HG02623 (cell line): ENCODE measurements at regions not wholly inside any gene's neighbourhood (a gene's known extent, or its start where the extent isn't known, plus 50 kb on each side); places are given as distances from the start of the nearest gene placed in this dataset.
"Not testable (repeated sequence)": the region's sequence is repeated elsewhere in the genome, so short reads cannot be mapped to it uniquely, and the experiment has no call there.

ENCODE experiments used
- ATAC-seq: cut with Tn5 transposase; IDR thresholded peaks from one replicate; pipeline ENCODE4 v1.9.1; 2021; ENCODE audit warnings: moderate library complexity; ENCODE audit not compliant: unreplicated experiment

DNA sequence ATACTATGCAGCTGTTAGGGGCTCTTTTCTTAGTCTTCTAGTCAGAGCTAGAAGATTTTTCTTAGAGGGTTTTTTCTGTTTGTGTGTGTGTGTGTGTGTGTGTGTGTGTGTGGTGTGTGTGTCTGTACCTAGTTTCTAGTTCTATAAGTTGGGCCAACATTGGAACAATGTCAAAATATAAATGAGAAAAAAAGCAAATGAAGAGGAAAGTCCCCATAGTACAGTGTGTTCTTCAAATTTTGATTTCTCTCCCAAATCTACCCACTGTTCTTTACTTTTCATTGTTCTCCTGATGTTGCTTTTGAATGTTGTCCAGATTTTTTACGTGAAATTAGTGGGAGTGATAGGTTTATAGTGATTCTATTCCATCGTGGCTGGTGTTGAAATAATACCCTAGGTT is 2153.4 kb upstream of the RAG2 start:
- no peak for ATAC-seq

DNA sequence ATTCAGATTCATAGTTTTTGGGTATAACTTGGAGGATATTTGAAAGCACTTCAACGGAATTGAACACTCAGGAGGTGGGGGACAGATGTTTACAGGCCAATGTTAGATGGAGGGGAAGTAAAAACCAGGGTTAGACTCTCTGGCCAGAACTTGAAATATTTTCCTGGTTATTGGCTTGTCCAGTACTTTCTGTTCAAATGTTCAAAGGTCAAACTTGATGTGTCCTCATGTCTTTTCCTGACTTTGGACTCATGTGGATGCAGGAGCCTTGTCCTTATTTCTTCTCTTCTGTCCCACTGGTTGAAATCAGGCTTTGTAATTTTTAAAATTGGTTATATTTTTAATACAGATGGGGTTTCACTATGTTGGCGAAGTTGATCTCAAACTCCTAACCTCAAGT is 2148.5 kb upstream of the RAG2 start:
- ATAC-seq = not testable (repeated sequence)

DNA sequence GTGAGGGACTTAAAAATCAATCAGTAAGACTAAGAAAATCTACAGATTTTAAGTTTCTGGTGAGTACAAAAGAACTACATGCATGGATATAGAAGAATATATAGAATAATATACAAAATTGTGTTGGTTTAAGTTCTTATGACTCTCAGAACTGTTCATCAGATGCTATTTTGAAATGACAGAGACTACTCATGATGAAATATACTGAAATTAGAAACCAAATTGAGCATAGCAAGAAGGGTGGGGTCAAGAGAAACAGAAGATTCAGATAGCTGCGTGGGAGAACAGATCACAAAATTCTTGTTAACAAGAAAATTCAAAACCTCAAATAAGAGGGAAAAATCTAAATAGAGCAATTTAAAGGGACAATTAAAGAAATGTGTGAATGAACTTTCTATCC is 2125.3 kb upstream of the RAG2 start:
- no peak for ATAC-seq

DNA sequence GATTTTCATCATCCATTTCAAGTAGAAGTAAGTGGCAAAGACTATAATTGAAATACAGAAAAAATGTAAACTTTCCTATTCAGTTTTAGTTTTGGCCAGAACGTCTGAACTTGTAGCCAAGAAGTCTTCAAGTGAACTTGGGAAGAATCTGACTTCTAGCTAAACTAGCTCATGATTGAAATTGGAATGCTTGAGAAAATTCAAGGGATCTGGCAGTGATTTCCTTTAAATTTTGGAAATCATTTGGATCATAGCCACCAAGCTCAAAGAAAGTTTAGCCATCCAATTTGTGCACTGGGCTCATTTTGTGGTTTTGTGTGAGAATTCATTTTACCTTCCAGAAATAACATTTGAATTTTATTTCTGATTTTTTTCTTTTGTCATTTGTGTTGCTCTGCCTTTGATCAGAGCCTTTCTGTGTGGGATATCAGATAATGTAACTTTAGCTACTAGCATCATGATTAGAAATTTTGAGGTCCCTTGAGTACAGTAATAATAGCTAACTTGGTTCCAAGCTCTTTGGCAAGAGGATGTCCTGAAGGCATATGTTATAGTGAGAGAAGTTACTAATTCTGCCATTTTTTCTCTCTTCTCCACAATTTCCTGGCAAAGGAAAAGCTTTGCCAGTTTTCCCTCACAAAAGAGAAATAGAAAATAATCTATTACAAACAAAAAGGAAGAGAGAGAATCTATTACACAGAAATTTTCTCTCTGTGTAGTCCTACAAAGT is 2123.7 kb upstream of the RAG2 start:
- no peak for ATAC-seq

DNA sequence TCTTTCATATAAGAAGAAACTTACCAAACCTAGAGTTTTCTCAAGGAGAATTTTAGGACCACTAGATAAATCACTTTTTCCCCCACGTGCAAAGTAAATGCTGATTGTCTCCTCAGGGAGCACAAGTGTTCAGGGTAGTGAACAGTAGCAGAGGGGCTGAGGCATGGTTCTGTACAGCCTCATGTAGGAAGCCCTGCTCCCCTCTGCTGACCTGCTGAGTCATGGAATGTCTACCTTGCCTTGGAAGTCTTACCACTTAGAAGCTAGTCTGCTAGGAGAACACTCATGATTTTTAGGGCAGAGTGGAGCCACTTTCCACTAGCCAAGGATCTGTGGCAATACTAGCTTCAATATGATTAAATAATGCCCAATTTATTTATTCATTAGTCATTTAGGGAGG is 2120.6 kb upstream of the RAG2 start:
- ATAC-seq = no peak

DNA sequence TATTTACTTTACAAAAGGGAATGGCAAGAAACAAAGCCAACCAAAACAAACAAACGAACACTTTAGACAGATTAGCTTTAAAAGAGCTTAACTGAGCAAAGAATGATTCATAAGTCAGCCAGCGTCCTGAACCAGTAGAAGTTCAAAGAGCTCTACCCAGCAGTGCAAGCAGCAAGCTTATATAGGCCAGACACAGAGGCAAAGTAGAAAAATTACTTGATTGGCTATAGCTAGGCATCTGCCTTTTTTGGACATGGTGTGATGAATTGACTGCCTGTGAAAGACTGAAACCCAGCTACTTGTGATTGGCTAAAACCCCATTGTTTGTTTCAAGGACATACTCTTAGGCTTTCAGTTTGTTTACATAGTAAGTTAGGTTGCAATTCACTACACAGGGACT is 2120.0 kb upstream of the RAG2 start:
- ATAC-seq = no peak

DNA sequence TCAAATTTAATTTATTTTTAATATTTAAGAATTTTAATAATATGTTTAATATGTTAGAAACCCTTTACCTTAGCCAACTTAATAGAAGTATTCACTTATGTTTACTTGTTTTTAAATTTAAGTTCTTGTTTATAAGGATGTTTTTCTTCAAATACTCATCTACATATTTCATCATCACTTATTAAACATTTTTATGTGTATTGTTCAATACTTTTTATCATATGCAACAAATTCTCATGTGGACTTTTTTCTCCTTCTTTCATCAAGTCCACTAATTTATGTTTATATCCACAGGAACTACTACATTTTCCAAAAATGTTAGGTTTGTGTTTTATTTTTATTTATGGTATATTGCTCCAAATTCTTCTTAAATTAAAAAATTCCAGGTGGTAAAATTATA is 2113.1 kb upstream of the RAG2 start:
- no peak for ATAC-seq

DNA sequence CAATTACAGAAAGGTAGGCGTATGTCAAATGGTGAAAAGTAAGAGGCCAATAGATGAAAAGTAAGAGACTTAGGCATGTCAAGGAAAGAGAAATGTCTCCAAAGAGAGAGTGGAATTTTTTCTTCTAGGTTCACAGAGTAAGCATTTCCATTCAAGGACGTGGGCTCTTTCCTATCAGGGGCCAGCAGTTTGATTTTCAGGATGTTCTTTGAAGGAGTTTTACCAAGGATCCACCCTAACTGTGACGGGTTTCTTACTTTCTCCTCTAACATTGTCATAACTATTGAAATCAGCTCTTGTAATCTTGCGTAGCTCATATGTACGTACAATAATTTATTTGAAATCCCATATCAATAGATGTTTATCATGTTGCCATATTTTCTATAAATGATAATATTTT is 2112.2 kb upstream of the RAG2 start:
- no peak for ATAC-seq

DNA sequence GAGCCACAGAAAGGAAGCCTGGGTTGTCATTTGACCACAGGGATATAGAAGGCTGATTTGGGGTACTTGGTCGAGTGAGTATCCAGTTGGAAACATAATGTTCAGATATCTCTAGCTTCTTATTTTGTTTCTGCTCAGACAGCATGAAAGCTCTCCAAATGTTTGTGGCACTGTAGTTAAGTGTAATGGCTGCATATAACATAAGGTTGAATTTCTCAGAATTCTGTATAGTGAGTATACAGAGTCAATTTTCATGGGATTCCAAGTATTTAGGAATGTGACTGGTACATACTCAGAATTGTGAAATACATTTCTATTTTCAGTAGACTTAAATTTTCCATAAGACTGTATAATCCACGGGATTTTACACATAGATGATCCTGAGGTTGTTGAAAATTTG is 2102.1 kb upstream of the RAG2 start:
- no peak for ATAC-seq

DNA sequence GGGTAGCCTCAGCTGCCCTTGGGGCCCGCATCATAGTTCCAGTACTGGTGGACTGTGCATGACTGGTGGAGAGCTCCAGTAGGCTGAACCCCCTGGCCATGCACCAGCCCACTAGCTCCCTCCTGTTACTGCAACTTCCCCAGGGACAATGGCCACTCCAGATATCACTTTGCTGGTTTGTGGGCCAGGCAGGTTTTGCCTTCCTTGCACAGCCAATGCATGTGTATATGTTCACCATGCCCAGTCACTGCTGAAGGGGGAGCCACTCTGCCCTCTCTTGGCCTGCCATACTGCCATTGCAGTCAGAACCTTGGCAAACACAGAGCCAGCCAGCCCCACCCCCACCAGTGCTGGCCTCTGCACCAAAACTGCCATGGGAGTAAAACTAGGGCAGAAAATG is 2095.3 kb upstream of the RAG2 start:
- ATAC-seq = no peak

DNA sequence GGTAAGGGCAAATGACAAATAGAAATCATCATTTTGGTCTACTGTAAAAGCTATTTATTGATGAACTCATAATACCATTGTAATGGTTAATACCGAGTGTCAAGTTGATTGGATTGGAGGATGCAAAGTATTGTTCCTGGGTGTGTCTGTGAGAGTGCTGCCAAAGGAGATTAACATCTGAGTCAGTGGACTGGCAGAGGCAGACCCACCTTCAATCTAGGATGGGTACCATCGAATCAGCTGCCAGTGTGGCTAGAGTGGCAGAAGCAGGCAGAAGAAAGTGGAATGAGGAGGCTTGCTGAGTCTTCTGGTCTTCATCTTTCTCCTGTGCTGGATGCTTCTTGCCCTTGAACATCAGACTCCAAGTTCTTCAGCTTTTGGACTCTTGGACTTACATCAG is 2092.2 kb upstream of the RAG2 start:
- not testable (repeated sequence) for ATAC-seq

DNA sequence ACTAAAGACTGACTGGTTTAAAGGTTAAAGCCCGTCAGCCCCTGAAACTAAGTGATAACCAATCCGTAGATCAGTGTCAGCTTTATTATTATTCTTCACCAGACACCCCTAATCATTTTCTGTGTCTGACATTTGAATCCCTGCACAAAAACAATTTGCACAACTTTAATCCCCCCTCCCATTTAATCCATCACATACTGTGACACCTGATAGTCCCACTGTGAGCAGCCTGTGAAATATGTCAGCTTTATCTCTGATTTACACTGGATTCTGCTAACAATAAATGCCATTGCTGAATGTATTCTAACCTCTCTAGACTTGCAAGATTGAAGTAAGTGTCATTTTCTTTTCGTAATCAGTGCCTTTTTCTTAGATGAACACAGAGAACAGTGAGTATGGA is 2089.0 kb upstream of the RAG2 start:
- no peak for ATAC-seq

DNA sequence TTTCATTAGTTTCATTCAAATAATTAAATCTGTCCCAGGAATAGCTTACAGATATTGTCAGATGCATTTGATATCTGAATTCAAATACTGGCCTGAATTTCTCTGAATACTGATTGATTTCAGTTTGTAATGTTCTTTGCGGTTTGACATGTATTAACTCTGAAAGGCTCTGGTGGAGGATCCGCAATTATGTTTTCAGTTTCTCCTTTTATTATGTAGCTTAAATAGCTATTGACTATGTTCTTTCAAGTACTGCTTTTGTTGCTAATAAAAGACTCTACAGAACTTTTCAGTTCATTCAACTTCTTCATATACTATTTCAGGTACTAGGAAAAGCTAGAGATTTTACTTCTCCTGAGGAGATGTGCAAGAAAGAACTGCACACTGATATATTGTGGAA is 2085.4 kb upstream of the RAG2 start:
- ATAC-seq = no peak

DNA sequence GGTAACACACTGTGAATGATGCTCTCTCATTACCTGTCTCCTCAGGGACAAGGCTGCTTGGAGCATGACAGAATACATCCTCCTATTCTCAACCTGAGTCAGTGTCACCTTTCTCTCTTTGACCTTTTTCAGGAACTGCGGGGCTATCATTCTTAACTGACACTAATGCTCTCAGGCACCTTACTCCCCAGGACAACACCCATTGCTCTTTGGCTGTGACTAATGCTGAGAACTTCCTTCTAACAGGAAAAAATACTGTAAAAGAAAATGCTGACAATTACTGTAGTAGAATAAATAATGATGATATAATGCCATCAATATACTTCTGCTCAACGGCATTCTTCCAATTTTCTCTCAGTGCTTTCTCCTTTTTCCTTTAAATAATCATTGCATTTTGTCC is 2082.7 kb upstream of the RAG2 start:
- ATAC-seq = no peak

DNA sequence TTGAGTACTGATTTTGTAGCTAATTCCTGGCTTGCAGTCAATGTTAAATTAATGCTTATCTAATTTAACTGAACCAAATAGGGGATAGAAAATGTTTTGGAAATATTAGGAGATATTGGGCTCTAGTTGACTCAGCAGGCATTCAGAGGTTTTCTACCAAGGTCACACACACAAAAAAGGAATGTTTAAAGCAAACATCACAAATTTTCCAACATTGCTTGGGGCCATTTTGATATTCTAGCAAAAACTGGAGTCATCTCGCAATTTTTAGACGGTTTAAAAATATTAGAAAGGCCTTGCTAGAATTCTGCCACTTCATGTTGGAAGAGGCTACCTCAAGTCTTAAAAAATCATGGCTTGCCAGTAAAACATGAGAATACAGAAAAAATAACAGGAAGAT is 2082.1 kb upstream of the RAG2 start:
- no peak for ATAC-seq

DNA sequence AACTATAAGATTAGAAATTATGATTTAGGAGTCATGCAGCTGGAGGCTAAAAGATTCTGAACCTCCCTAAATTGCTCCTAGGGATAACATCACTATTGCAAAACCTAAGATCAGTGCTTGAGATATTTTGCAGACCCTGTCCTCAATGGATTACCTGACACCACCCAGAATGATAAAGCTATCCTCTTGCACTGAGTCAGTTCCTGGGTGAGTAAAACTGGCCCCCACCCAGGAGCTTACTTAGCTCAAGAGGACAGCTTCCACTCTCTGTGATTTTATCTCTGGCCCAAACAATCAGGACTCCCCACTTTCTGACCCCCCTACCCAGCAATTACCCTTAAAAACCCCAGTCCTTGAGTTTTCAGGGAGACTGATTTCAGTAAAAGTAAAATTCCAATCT is 2074.4 kb upstream of the RAG2 start:
- ATAC-seq = no peak

DNA sequence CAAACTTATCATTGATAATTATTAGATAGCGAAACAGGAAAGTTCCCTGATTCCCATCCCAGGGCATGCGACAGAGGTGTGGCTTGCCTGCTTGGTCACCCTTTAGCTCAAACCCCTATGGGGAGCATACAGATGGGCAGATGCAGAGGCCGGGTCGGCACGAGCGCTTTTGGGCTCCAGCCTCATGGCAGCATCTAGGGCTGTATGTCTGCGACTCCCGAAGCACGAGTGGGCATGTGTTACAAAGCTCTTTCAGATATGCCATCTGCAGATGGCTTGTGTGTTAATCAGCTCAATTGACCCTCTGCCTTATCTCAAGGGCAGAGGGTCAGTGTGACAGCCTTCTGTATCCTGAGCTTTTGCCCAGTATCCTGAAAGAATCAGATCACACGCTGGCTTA is 2069.3 kb upstream of the RAG2 start:
- no peak for ATAC-seq

DNA sequence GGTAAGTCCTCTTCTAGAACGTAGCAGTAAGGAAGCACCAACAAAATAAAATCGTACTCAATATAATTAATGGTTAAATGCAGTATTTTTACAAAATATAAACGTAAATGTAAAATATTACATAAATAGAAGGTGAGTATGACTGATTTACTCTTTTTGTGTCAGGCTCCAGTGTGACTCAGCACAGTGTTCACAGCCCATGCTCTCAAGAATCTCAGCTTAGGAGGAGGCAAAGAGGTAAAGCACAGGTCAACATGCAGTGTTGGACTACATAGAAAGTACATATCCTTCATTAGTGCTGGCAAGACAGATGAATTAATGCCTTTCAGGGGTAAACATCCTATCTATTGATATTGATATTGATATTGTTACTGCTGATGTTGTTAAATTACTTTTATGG is 2050.6 kb upstream of the RAG2 start:
- no peak for ATAC-seq

DNA sequence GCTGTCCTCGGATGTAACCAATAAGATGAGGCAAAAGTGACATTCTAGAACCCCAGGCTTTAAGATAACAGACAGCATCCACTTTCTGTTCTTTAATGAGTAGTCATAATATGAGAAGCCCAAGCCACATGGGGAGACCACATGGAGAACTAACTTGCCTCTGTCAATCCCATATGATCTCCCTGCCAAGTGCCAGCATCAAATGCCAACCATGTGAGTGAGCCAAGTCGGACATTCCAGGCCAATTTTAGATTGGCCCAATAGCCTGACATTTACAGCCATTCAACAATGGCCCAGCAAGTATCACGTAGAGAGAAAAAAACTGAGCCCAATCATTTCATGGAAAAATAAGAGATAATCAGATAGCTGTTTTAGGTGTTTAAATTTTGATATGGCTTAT is 2048.3 kb upstream of the RAG2 start:
- no peak for ATAC-seq

DNA sequence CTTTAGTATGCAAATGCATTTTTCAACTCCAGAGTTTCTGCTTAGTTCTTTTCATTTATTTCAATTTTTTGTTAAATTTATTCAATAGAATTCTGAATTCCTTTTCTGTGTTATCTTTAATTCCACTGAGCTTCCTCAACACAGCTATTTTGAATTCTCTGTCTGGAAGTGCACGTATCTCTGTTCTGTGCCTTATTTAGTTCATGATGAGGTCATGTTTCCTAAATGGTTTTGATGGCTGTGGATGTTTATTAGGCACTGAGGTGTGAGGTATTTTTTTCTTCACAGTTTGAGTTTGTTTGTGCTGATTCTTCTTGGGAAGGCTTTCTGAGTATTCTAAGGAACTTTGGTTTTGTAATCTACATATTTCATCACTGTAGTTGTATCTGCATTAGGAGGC is 2042.8 kb upstream of the RAG2 start:
- no peak for ATAC-seq

DNA sequence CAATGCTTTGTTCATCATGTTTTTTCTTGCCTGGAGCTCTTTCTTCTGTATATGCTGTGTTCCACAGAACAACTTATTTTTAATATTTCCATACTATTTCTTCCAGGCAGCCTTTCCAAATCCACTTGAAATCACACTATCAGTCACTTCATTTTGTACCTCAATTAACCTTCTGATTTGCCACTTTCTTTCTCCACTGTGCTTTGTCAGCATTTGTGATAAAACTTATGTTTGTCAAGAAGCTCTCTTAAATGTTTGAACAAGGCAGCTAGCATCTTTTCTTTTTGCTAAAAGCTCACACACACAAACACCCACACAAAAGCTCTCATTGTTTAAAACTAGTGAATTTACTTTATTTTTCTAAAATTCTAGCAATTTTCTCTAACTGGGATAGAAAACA is 2014.7 kb upstream of the RAG2 start:
- no peak for ATAC-seq

DNA sequence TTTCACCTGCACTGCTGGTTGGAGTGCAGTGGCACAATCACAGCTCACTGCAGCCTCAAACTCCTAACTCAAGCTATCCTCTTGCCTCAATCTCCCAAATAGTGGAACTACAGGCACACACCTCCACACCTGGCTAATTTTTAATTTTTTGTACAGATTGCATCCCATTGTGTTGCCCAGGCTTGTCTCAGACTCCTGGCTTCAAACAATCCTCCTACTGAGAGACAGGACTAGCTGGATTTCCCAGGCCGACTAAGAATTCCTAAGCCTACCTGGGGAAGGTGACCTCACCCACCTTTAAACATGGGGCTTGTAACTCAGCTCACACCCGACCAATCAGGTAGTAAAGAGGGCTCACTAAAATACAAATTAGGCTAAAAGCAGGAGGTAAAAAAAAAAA is 2003.3 kb upstream of the RAG2 start:
- not testable (repeated sequence) for ATAC-seq

DNA sequence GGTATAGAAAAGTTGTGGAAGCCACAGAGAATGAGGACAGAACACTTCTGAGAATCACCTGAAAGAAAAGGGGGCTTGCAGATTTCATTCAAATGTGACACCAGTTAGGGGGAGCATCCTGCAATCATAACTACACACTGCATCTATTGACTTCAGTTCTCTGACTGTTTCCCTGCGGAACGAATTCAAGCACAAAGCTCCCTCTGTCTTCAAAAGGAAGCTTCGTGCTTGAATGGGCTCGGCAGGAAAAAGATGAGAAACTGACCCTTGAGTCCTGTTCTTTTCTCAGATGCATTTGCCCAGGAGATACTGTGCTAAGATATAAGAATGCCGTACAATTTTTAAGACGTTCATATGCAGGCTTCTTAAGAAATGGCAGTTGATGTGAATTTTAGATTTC is 2000.4 kb upstream of the RAG2 start:
- ATAC-seq = no peak
